HG03565 (cell line): ENCODE measurements at regions not wholly inside any gene's neighbourhood (a gene's known extent, or its start where the extent isn't known, plus 50 kb on each side); places are given as distances from the start of the nearest gene placed in this dataset.

ENCODE experiments used
- ATAC-seq: cut with Tn5 transposase; IDR thresholded peaks from one replicate; pipeline ENCODE4 v1.9.1; 2021; ENCODE audit warnings: mild to moderate bottlenecking, moderate library complexity; ENCODE audit not compliant: unreplicated experiment

- no peak for ATAC-seq
Measured at GRCh38 chr9:23622396-23622795, 203.6 kb downstream of the ELAVL2 start.

GRCh38 chr9:23630488-23630887 lies 195.6 kb downstream of the ELAVL2 start:
- ATAC-seq = no peak

GRCh38 chr9:23635276-23635675 lies 190.8 kb downstream of the ELAVL2 start:
- ATAC-seq = no peak

- ATAC-seq = no peak
Measured at GRCh38 chr9:23636199-23636598, 189.8 kb downstream of the ELAVL2 start.

GRCh38 chr9:23638011-23638410 lies 188.0 kb downstream of the ELAVL2 start:
- ATAC-seq = no peak

GRCh38 chr9:23638837-23639426 lies 187.1 kb downstream of the ELAVL2 start:
- ATAC-seq = no peak
